ENCODE measurements at regions not wholly inside any gene's neighbourhood (a gene's known extent, or its start where the extent isn't known, plus 50 kb on each side); places are given as distances from the start of the nearest gene placed in this dataset.

- Histone ChIP-seq H3K4me2 (replicated peaks; ENCODE audit: extremely low read depth, low read length, poor library complexity, severe bottlenecking) (no peak overlapping the region), H3K4me3 (replicated peaks in 1 of 3; ENCODE audit: low read depth in 2 of 3, low read length in 3 of 3) (no peak overlapping the region), H3K9ac (ENCODE audit: insufficient read depth, low read length, poor library complexity, severe bottlenecking) (no peak overlapping the region), H3K79me2 (ENCODE audit: insufficient read depth, low read length) (no peaks in the 10 kb centered on the region), H3K27ac (ENCODE audit: low read depth in 1 of 2, low read length in 2 of 2) (no peak overlapping the region), H3K4me1 (ENCODE audit: control insufficient read depth in 1 of 2, insufficient read depth in 2 of 2, low read length in 2 of 2) (no peaks in the 10 kb centered on the region), H4K20me1 (ENCODE audit: insufficient read depth, low read length) (no peaks in the 10 kb centered on the region), H3K9me3 (replicated peaks in 1 of 2; ENCODE audit: control insufficient read depth in 1 of 2, insufficient read depth in 1 of 2, low read length in 2 of 2) (peaks cover 0 to 7% of the 10 kb centered on the region in 2 donors), H2AFZ (ENCODE audit: insufficient read depth, low read depth, low read length, poor library complexity, severe bottlenecking) (no peak overlapping the region), H3K27me3 (ENCODE audit: control insufficient read depth in 2 of 2, insufficient read depth in 2 of 2, low read length in 2 of 2) (no peaks in the 10 kb centered on the region), H3K36me3 (replicated peaks in 1 of 2; ENCODE audit: control insufficient read depth in 1 of 2, insufficient read depth in 2 of 2, low read length in 2 of 2) (no peaks in the 10 kb centered on the region)
- no peaks in the 10 kb centered on the region for H3K36me3 Mint-ChIP-seq
- no peak overlapping the region for H3K4me3 Mint-ChIP-seq
- WGBS (ENCODE audit: insufficient coverage) = no CpG with 5 or more reads among the region's 4 CpGs
- intact Hi-C loops (cut with micrococcal nuclease) = no loop called here
- H3K4me1 Mint-ChIP-seq = peaks cover 17% of the 10 kb centered on the region
- TF ChIP-seq CTCF (IDR thresholded peaks at IDR 0.05) = no peak
- peaks cover 0 to 7% (median 4%) of the 10 kb centered on the region in 7 donors for H3K9me3 Mint-ChIP-seq
- no peak overlapping the region for H3K27ac Mint-ChIP-seq
- H3K27me3 Mint-ChIP-seq (ENCODE audit: low read depth in 3 of 3) = peaks cover 0 to 3% (median 0%) of the 10 kb centered on the region in 3 donors
- DNase-seq = no peak
Measured at GRCh38 chr12:19692091-19692490, 252.8 kb downstream of the AEBP2 start.

DNA sequence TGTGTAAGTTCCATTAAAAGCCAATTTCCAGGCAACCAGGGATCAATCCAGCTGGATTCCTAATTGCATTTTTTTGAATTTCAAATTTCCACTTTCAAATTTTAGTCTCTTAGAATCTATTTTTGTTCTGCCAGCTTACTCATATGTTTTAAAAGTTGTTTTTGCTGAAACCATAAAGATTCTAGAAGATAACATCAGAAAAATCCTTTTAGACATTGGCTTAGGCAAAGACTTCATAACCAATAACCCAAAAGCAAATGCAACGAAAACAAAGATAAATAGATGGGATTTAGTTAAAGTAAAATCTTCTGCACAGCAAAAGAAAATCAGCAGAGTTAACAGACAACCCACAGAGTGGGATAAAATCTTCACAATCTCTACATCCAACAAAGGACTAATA, 253.3 kb downstream of the AEBP2 start:
- peaks cover 17% of the 10 kb centered on the region for H3K4me1 Mint-ChIP-seq
- intact Hi-C loops (cut with micrococcal nuclease) = no loop called here
- DNase-seq = no peak
- H3K36me3 Mint-ChIP-seq = no peaks in the 10 kb centered on the region
- WGBS (ENCODE audit: insufficient coverage) = no CpG with 5 or more reads among the region's 1 CpG
- Histone ChIP-seq H4K20me1 (ENCODE audit: insufficient read depth, low read length) (no peaks in the 10 kb centered on the region), H3K4me2 (replicated peaks; ENCODE audit: extremely low read depth, low read length, poor library complexity, severe bottlenecking) (no peak overlapping the region), H3K27ac (ENCODE audit: low read depth in 1 of 2, low read length in 2 of 2) (no peak overlapping the region), H3K4me1 (ENCODE audit: control insufficient read depth in 1 of 2, insufficient read depth in 2 of 2, low read length in 2 of 2) (no peaks in the 10 kb centered on the region), H2AFZ (ENCODE audit: insufficient read depth, low read depth, low read length, poor library complexity, severe bottlenecking) (no peak overlapping the region), H3K9me3 (replicated peaks in 1 of 2; ENCODE audit: control insufficient read depth in 1 of 2, insufficient read depth in 1 of 2, low read length in 2 of 2) (peaks cover 0 to 7% of the 10 kb centered on the region in 2 donors), H3K4me3 (replicated peaks in 1 of 3; ENCODE audit: low read depth in 2 of 3, low read length in 3 of 3) (no peak overlapping the region), H3K79me2 (ENCODE audit: insufficient read depth, low read length) (no peaks in the 10 kb centered on the region), H3K27me3 (ENCODE audit: control insufficient read depth in 2 of 2, insufficient read depth in 2 of 2, low read length in 2 of 2) (no peaks in the 10 kb centered on the region), H3K9ac (ENCODE audit: insufficient read depth, low read length, poor library complexity, severe bottlenecking) (no peak overlapping the region), H3K36me3 (replicated peaks in 1 of 2; ENCODE audit: control insufficient read depth in 1 of 2, insufficient read depth in 2 of 2, low read length in 2 of 2) (no peaks in the 10 kb centered on the region)
- H3K4me3 Mint-ChIP-seq = no peak overlapping the region
- H3K9me3 Mint-ChIP-seq = peaks cover 0 to 7% (median 4%) of the 10 kb centered on the region in 7 donors
- H3K27me3 Mint-ChIP-seq (ENCODE audit: low read depth in 3 of 3) = peaks cover 0 to 3% (median 0%) of the 10 kb centered on the region in 3 donors
- H3K27ac Mint-ChIP-seq = no peak overlapping the region
- TF ChIP-seq CTCF (IDR thresholded peaks at IDR 0.05) = no peak
